BLaER1 (cell line): ENCODE measurements at regions not wholly inside any gene's neighbourhood (a gene's known extent, or its start where the extent isn't known, plus 50 kb on each side); places are given as distances from the start of the nearest gene placed in this dataset.

Source experiments
- H3K27ac ChIP-seq: shearing (Covaris generic); formaldehyde crosslinking; 2 replicates; pipeline ENCODE4 v1.8.1; 2022
- H3K27me3 ChIP-seq: shearing (Covaris generic); formaldehyde crosslinking; 2 replicates; pipeline ENCODE4 v1.8.1; 2022
- H3K36me3 ChIP-seq: shearing (Covaris generic); formaldehyde crosslinking; 2 replicates; pipeline ENCODE4 v1.8.1; 2022
- H3K4me1 ChIP-seq: shearing (Covaris generic); formaldehyde crosslinking; 2 replicates; pipeline ENCODE4 v1.8.1; 2022
- H3K4me2 ChIP-seq: shearing (Covaris generic); formaldehyde crosslinking; 2 replicates; pipeline ENCODE4 v1.8.1; 2022
- H3K4me3 ChIP-seq: shearing (Covaris generic); formaldehyde crosslinking; 2 replicates; pipeline ENCODE4 v1.8.1; 2022
- H3K9ac ChIP-seq: shearing (Covaris generic); formaldehyde crosslinking; 2 replicates; pipeline ENCODE4 v1.8.1; 2022
- H3K9me3 ChIP-seq: shearing (Covaris generic); formaldehyde crosslinking; 2 replicates; pipeline ENCODE4 v1.8.1; 2022
- H4K20me1 ChIP-seq: shearing (Covaris generic); formaldehyde crosslinking; 2 replicates; pipeline ENCODE4 v1.8.1; 2022
- Cebpa-rat ChIP-seq: shearing (Covaris generic); IDR thresholded peaks from 2 replicates; pipeline ENCODE4 v1.8.1; 2022

DNA sequence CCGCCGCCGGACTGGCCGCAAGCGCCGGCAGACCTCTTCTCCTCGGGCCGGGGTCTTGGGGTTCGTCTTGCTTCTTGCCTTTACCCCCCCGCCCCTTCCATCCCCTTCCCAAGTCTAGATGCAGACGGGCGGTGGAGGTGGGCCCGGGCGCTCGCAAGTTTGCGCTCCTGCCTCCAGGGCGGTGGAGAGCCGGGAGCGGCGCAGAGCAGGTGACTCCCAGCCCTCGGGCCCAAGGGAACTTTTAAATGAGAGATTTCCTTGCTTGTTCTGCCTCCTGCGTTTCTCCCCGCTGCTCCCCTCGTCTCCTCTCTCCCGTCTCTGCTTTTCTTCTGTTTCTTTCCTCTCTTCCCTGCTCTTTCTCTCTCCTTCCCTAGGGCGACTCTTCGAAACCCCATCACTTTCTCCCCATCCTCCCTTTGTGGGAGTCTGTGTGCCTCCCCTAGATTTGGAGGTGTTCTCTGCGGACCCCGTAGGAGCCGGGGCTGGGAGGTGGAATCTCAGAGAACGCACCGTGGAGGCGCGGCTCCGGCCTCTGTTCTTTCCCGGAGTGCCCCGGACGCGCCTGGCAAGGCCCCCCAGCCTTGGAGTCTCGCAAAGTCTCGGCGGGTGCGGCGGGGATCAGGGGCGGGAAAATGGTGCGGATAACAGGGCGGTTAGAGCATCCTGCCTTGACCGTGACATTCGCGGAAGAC is 114.7 kb upstream of the MYL2 start:
- H3K4me2 ChIP-seq: peak overlapping the region; percentile 82
- no peak for TF ChIP-seq Cebpa-rat
- H3K9me3 ChIP-seq: no peaks in the 10 kb centered on the region
- no peaks in the 10 kb centered on the region for H3K36me3 ChIP-seq
- peak overlapping the region; percentile 63 for H3K4me3 ChIP-seq
- H3K27me3 ChIP-seq: peaks cover 87% of the 10 kb centered on the region
- H4K20me1 ChIP-seq: peaks cover 54% of the 10 kb centered on the region
- peaks cover 35% of the 10 kb centered on the region for H3K4me1 ChIP-seq
- no peak overlapping the region for H3K9ac ChIP-seq
- H3K27ac ChIP-seq: no peak overlapping the region

- Histone ChIP-seq H3K36me3 (no peaks in the 10 kb centered on the region), H3K9ac (no peak within 1 kb of the TSS), H3K4me2 (peak within 1 kb of the TSS; percentile 82), H3K4me1 (peaks cover 33% of the 10 kb centered on the region), H3K4me3 (peak within 1 kb of the TSS; percentile 63), H3K27me3 (peaks cover 92% of the 10 kb centered on the region), H4K20me1 (peaks cover 54% of the 10 kb centered on the region), H3K27ac (no peak within 1 kb of the TSS), H3K9me3 (no peaks in the 10 kb centered on the region)
- no peak for TF ChIP-seq Cebpa-rat
Observed at GRCh38 chr12:111034083-111034885, 113.9 kb upstream of the MYL2 start, which contains the start of gene CUX2. Gene CUX2, plus strand, starts transcription at chr12:111034165.

DNA sequence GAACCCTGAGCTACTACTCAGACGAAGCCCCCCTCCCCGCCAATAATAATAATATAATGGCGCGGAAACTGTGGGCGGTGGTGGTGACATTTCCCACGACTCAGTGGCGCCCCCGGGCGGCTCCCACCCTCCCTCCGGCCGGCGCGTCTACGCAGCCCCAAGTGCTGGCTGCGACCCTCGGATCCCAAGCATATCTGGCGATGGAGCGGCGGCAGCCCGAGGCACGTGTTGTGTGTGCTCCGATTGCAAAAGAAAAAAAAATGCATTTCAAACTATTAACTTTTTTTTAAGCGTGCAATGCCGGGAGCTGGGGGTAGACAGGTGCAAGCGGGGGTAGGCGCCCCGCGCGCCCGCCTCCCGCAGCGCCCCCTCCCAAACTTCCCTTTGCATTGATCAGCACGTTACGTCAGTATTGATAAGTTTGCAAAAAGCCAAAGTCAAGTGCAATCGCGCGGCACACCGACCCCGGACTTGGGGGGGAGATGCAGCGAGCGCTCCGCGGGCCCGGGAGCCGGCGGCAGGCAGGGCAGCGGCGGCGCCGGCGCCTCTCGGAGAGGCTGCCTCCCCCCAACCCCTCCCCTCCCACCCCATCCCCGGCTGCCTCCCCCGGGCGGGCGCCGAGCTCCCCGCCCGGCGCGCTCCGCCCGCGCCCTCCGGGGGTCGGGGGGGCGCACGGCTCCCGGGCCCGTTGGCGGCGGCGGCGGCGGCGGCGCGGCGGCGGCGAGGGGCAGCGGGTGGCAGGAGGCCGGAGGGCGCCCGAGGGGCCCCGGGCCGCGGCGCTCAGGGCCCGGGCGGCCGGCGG is 113.1 kb upstream of the MYL2 start:
- peak overlapping the region; percentile 63 for H3K4me3 ChIP-seq
- peaks cover 90% of the 10 kb centered on the region for H3K27me3 ChIP-seq
- peaks cover 54% of the 10 kb centered on the region for H4K20me1 ChIP-seq
- peaks cover 25% of the 10 kb centered on the region for H3K4me1 ChIP-seq
- no peaks in the 10 kb centered on the region for H3K9me3 ChIP-seq
- no peak overlapping the region for H3K27ac ChIP-seq
- no peak for TF ChIP-seq Cebpa-rat
- no peaks in the 10 kb centered on the region for H3K36me3 ChIP-seq
- H3K9ac ChIP-seq: no peak overlapping the region
- H3K4me2 ChIP-seq: peak overlapping the region; percentile 82

- H3K4me1 ChIP-seq: peaks cover 22% of the 10 kb centered on the region
- no peak overlapping the region for H3K4me3 ChIP-seq
- no peaks in the 10 kb centered on the region for H3K36me3 ChIP-seq
- peaks cover 51% of the 10 kb centered on the region for H4K20me1 ChIP-seq
- peaks cover 80% of the 10 kb centered on the region for H3K27me3 ChIP-seq
- H3K27ac ChIP-seq: no peak overlapping the region
- no peak overlapping the region for H3K9ac ChIP-seq
- H3K4me2 ChIP-seq: no peak overlapping the region
- no peak for TF ChIP-seq Cebpa-rat
- H3K9me3 ChIP-seq: no peaks in the 10 kb centered on the region
Observed at GRCh38 chr12:111032591-111032919, 112.2 kb upstream of the MYL2 start.

DNA sequence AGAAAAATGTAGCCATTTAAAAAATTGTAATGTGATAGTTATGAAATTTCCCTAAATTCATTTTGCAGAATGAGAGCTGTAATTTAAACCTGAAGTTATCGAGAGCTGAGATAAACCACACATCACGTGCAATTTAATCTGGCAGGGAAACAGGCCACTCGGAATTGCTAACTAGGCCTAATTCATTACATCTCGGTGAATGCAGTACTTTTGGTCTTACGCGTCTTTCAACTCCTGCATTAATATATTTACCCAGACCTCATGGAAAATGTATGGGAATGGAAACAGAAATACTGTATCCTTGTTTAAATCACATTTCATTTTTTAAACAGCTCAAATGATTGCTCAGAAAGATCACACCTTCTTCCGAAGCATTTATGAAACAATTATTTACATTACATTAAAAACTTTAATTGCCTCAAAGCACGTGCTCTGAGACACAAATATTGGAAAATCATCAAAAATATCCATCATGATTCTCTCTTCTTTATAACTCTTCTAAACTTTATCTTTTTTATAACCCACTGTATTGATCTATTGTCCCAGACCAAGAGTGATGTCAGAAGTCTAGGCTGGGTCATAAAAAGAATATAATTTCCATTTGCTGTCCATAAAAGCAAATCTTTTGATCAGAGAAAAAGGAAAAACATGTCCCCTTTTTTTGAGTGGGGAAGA is 111.7 kb upstream of the MYL2 start:
- TF ChIP-seq Cebpa-rat: no peak
- peaks cover 75% of the 10 kb centered on the region for H3K27me3 ChIP-seq
- H3K27ac ChIP-seq: no peak overlapping the region
- no peak overlapping the region for H3K9ac ChIP-seq
- H3K9me3 ChIP-seq: no peaks in the 10 kb centered on the region
- H4K20me1 ChIP-seq: peaks cover 46% of the 10 kb centered on the region
- H3K4me2 ChIP-seq: no peak overlapping the region
- peaks cover 22% of the 10 kb centered on the region for H3K4me1 ChIP-seq
- no peaks in the 10 kb centered on the region for H3K36me3 ChIP-seq
- H3K4me3 ChIP-seq: no peak overlapping the region

- Histone ChIP-seq H3K36me3 (no peaks in the 10 kb centered on the region), H3K9me3 (no peaks in the 10 kb centered on the region), H3K27ac (no peak overlapping the region), H3K4me2 (no peak overlapping the region), H4K20me1 (peaks cover 38% of the 10 kb centered on the region), H3K4me1 (peaks cover 22% of the 10 kb centered on the region), H3K27me3 (peaks cover 63% of the 10 kb centered on the region), H3K4me3 (no peak overlapping the region), H3K9ac (no peak overlapping the region)
- no peak for TF ChIP-seq Cebpa-rat
Observed at GRCh38 chr12:111030800-111031199, 110.4 kb upstream of the MYL2 start.

GRCh38 chr12:111029732-111030131 is 109.4 kb upstream of the MYL2 start:
- H3K9ac ChIP-seq: no peak overlapping the region
- H3K9me3 ChIP-seq: no peaks in the 10 kb centered on the region
- peaks cover 11% of the 10 kb centered on the region; the same call in 1 of the 2 replicates for H3K4me1 ChIP-seq
- H3K4me2 ChIP-seq: no peak overlapping the region
- no peak overlapping the region for H3K4me3 ChIP-seq
- peaks cover 27% of the 10 kb centered on the region for H4K20me1 ChIP-seq
- H3K27me3 ChIP-seq: peaks cover 52% of the 10 kb centered on the region
- H3K36me3 ChIP-seq: no peaks in the 10 kb centered on the region
- TF ChIP-seq Cebpa-rat: no peak
- H3K27ac ChIP-seq: no peak overlapping the region

DNA sequence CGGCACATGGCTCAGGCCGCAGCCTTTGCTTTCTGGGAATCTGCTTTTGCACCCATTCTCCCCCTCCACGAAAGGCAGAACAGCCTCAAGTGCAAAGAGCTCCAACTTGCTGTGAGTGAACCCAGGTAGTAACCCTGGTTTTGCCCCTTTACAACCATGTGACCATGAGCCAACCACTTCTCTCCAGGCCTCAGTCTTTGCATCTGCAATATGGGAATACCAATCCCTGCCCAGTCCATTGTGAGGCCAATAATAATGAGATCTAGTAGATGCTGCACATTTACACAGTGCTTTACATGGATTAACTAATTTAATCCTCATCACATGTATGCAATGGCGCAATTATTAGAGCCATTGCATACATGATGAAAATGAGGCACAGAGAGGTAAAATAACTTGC is 108.9 kb upstream of the MYL2 start:
- Histone ChIP-seq H3K4me3 (no peak overlapping the region), H3K27ac (no peak overlapping the region), H3K36me3 (no peaks in the 10 kb centered on the region), H4K20me1 (peaks cover 23% of the 10 kb centered on the region), H3K9me3 (no peaks in the 10 kb centered on the region), H3K9ac (no peak overlapping the region), H3K27me3 (peaks cover 48% of the 10 kb centered on the region), H3K4me1 (peaks cover 8% of the 10 kb centered on the region; the same call in 1 of the 2 replicates), H3K4me2 (no peak overlapping the region)
- no peak for TF ChIP-seq Cebpa-rat

DNA sequence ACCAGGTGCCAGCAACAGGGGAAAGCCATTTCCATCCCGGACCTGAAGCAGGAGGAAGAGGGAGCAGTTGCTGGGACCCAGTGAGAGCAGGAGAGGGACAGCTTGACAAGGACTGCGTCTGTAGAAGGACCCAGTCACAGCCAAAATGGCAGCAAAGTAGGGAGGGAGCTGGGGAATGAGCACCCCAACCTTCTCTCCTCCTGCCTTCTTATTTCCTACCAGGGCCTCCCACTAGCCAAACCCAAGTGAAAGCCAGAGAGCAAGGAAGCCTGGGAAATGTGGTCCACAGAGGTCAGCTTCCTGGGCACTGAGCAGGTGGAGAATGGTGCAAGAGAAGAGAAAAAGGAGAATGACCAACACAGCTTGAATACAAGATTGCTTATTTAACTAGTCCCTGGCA is 108.5 kb upstream of the MYL2 start:
- Histone ChIP-seq H4K20me1 (peaks cover 18% of the 10 kb centered on the region; the same call in 1 of the 2 replicates), H3K36me3 (no peaks in the 10 kb centered on the region)
- no peak for TF ChIP-seq Cebpa-rat

More for the DNA sequence above, 108.5 kb upstream of the MYL2 start:
- H3K4me1 ChIP-seq: peaks cover 4% of the 10 kb centered on the region; the same call in 1 of the 2 replicates
- no peak overlapping the region for H3K4me3 ChIP-seq
- H3K9ac ChIP-seq: no peak overlapping the region
- no peaks in the 10 kb centered on the region for H3K9me3 ChIP-seq
- no peak overlapping the region for H3K4me2 ChIP-seq
- H3K27ac ChIP-seq: no peak overlapping the region
- H3K27me3 ChIP-seq: peaks cover 43% of the 10 kb centered on the region
